ENCODE measurements at regions not wholly inside any gene's neighbourhood (a gene's known extent, or its start where the extent isn't known, plus 50 kb on each side); places are given as distances from the start of the nearest gene placed in this dataset.

DNA sequence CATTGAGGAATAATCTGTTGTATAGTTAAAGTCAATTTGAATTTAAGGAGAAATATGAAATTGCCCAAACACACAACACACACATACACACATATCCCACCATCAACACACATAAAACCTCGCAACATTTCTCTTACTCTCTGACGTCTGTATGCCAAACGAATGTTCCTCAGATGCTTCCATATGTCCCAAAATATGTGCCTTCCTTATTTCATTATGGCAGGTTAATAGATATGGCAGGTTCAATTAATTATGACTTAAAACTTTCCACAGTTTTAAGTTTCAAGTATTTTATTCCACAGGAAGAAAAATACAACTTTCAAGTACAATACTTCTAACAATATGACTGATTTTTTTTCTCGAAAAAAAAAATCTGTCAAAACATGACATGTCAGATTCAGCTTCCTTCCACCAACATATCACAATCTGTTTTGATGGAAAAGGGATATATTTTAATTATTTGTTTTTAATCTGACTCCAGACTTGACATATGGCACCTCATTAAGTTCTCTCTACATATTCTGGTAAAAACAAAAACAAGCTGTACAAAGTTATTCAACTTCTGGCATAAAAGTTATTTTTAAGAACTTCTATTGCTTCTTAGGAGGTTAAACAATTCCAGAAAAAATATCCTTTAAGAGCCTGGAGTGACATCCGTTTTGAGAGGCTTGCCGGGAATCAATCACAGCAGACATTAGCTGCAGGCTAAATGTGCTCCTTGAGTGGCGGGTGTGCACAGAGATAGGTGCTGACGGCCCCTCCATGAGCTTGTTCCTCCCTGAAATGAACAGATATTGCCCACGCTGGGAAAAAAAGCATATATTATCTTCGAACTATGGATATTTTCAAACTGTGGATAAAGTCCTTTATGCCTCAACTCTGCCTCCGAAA is 812.7 kb downstream of the DCDC2C start:
- DNase-seq = no peak

DNA sequence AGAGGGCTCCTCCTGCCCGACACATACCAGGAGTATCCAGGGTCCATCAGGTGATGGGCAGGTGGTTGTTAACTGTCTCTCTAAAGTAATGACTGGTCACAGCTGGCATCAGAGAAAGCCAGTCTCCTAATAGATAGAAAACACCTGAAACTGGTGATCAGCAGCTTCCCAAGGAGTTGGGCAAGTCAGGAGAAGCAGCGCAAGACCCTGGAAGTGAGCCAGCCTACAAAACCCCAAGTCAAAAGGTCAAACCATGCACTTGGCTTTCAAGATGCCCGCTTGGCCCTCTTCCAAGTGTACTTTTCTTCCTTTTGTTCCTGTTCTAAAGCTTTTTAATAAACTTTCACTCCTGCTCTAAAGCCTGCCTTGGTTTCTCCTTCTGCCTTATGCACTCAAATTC is 815.2 kb downstream of the DCDC2C start:
- no peak for DNase-seq

DNA sequence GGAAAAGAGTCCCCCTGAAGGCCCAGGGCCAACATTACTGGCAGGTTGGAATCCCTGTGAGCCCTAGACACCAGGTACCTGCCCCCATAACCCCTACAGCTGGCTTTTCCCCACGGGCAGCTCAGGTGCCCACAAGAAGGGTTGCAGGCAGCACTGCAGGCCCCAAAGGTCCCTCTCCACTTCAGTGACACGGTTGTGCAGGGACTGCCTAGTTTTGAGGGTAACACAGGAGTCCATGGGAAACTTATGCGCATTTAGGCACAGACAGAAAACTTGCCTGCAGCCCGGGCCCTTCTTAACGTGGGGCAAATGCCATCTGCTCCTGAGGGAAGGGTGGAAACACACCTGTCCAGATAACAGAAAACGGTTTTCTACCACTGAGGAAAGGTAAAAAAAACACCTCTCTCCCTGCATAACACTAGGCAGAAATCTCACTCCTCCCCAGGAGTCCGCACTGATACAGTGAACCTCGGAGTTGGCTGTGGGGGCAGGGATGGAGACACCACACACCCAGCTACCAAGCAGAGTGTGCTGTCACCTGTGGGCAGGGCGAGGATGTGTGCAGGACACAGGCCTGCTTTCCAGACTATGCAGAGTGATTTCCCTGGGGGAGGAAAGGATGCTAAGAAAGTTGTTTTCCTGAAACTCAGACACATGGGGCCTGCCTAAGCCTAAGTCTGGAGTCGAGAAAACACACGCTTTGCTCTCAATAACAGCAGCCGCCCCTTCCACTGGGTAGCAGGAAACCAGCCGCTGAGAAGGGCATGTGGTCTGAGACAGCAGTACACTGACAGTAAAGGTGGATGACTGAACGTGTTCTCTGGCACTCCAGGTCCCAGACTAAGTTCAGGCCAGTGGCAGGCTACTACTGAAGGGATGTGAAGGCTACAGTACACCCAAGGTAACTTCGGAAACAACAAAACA is 819.4 kb downstream of the DCDC2C start:
- no peak for DNase-seq

DNA sequence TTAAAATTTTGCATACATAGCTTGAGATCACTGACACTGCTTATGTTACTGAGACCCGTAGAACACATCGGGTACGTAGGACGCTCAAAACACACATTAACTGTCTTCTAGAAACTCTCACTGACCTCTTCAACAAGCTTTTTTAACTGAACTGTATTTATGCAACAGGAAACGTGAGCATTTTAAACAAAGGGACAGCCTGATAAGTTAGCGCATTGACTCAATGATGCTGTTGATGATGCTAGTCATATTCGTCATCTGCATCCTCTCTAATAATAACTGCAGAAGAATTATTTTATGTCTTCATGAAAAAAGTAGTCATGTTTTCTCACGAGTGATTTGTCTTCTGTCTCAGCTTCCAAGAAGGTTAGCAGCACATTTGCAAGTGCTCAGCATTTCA is 824.0 kb downstream of the DCDC2C start:
- DNase-seq = no peak

DNA sequence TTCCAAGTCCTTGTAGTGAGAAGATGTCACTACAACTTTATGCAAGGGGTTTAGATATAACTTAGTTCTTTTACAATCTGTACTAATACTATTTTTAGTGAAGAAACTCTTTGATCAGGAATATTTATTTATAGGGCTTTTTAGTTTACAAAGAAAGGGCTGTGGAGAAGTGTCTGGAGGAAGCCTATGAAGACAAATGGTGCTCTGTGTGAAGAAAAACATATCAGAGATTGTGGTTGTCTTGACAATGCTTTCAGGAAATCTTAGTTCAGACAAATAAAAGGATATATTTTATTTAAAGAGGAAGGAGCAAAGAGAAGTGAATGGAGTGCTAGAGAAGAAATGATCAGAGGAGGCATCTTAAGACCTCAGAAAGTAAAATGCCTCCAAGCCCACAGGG is 824.9 kb downstream of the DCDC2C start:
- no peak for DNase-seq

DNA sequence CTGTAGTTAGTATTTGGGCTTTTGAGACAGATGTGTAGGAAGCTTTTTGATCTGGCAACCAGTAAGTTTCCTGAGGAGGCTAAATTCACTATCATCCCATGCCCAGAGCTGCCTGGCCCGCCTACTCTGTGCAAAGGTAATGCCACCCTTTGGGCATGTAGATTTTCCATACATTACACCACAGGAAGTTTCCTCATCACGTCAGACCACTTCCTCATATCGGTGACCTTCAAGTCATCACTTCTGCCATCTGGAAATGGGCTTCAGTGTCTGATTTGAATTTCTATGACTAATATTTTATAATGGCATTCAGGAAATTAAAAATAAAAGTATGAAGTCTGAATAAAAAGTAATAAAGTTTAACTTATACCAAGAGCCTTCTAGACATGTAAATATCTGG is 825.4 kb downstream of the DCDC2C start:
- no peak for DNase-seq

DNA sequence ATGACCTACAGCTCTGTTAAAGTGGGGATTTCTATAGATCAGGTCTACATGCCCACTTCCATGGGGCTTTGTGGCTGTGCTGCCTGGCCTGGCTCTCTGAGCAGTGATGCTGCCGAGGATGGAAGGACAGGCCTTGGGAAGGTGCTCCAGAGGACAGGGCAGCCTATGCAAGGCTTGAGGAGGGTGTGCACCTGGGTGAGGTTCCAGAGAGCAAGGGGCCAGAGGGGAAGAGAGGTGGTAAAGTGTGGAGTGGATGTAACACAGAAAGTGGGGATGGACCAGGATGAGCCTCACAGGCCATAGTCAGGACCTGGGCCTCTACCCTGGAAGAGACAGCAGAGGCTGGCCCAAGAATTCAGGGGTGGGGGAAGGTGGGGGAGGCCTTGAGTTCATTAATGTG is 826.4 kb downstream of the DCDC2C start:
- no peak for DNase-seq

DNA sequence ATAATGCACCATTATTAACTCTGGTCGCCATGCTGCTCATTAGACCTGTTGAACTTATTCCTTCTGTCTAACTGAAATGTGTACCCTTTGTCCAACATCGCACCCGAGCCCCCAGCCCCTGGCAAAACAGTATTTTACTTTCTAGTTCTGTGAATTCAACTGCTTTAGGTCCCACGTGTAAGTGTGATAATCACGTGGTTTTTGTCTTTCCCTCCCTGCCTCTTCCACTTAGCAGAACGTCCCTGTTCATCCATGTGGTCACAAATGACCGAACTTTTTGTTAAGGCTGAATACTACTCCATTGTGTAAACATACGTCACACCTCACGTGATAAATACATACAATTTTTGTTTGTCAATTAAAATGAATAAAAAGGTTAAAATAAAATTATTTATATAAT is 826.9 kb downstream of the DCDC2C start:
- DNase-seq = no peak

DNA sequence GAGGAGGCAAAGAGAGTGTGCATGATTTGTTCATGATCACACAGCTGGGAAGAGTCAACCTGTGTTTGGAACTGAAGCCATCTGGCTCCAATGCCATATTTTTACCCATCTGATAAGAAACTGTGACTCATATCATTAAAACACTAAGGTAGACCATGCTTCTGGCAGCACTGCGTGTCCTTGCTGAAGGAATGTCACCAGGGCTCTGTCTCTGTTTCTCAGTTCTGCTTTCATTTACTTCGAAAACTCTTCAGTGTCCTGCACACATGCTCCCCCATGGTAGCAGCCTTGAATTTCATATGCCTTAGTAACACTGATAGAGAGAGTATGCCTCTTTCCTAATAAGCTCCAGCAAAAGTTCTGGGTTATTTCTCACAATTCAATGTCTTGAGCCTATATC is 830.4 kb downstream of the DCDC2C start:
- no peak for DNase-seq

DNA sequence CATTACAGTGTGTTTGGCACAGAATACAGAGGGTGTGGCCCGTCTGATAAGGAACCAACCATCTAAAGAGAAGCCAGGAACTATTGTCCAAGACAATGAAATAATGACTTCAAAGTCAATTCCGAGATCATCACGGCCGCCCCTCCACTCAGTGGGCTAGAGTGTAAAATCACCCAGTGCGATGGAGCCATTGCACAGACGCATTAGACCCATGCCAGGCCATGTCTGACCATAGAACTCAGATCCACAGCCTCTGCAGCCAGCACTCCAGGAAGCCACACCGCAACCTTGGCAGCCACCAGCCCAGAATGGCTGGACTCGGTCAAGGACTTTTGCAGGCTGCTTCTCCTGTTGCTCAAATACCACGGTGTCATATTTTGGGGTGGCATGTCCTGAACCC is 835.7 kb downstream of the DCDC2C start:
- no peak for DNase-seq

DNA sequence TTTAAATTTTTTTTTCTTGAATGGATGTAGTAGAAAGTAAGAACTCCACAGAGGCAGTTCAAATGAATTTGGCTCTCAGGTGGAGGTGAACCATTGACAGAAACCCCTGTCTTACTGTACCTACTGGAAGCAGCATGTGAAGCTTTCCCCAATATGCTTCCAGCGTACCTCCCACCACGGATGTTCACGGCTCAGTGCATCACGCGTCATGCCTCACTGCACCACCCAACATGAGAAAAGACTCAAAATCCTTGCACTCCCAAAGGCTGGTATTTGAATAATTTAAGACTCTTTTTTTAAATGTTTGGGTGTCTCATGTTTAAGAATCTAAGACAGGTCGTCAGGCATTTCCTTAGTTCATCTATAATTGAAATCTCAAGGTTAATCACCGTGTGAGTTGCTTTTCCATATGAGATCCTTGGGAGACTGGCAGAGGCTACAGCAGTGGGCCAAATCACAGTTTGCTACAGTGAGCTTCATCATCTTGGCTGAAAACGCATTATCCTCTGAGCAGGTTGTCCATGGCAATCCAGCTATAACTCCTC is 846.4 kb downstream of the DCDC2C start:
- DNase-seq = no peak

DNA sequence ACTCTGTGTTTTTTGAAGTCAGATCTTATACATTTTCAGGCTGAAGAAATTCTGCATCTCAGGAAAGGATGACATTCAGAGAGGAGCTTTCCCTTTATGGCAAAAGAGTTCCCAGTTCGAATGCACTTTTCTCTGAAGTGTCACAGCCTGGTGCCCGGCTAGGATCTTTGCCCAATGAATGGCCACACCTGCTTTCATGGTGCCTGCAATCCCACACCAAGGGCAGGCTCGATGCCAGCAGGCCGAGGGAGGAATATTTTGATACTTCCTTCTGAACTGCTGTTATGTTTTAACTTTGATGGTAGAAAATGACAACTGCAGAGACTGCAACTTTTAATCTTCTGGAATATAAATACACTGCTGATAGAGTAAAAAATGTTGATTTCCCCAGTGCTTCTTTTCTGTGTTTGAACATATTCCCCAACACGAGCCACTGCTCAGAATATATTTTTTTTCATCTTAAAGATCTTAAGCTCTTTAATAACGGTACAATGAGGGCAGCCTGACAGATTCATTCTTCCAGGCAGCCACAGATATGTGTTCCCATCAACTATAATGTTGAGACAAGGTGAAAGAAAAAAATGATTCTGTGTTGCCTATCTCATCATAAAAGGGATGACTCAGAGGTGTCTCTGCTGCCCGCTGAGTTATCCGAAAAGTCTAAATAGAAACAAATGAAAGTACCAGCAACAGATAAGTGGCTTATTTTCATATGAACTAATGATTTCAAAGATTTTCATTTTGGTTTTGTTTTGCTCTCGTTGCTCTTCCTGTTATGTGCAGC is 848.5 kb downstream of the DCDC2C start:
- DNase-seq = no peak

DNA sequence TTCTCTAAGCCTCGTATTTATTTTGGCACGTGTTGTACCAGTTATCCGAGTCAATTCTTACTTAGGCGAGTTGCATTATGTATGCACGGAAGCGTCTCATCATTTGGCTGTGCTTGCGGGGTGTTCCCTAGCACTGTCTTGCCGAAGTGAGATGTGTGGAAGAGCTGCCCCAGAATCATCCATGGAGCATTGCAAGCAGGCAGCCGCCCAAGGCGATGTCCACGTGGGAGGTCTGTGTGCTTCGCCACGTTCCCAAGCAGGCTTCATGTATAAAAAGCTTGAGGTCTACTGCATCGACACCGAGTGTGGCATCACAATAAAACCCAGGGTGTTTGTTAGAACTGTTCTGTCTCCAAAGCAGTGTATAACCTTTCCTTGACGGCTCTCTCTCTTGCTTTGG is 849.9 kb downstream of the DCDC2C start:
- DNase-seq = no peak

DNA sequence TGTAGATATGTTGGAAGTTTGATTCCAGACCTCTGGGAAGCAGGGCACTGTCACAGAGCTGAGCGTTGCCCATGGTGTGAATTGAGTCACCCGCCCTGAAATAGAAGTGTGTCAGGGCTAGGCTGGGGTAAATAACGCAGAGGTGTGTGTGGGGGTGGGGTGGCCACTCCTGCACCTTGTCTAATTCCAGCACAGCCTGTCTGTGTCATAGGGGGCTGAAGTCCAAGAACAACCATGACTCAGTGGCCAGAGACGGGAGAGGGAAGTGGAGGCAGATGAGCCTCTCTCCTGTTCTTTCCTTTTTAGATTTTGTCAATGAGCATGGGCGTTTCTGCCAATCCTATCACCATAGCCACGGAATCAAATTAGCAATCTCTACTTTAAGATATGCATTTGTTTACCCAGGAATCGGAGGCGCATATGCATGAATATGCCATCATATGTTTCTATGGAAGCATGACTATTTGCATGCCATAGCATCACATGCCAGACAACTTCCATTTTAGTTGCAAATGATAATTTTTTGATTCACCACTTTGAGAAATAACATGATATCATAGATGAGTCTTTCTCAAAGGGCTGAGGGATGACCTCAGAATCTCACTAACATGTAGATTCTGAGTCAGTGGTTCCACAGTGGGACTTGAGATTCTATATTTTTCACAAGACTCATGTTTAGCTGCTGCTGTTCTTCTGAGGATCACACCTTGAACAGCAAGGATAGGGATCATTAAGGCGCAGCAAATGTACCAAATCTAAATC is 852.9 kb downstream of the DCDC2C start:
- no peak for DNase-seq

DNA sequence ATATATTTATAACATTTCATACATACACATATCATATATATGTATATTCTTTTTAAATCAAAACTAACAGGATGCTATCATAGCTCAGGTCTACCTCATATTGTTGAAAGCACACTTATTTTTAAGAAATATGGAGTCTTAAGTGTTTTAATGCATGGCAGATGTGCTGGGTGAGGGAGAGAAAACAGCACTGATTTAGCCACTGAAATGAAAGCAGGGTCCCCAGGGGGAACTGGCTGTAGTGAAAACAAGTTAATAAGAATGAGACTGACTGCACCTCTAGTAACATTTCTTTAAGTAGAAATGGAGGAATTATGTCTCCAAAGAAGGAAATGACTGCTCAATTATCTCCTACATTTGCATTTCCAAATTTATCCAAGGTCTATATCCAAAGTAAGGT is 857.8 kb downstream of the DCDC2C start:
- no peak for DNase-seq

DNA sequence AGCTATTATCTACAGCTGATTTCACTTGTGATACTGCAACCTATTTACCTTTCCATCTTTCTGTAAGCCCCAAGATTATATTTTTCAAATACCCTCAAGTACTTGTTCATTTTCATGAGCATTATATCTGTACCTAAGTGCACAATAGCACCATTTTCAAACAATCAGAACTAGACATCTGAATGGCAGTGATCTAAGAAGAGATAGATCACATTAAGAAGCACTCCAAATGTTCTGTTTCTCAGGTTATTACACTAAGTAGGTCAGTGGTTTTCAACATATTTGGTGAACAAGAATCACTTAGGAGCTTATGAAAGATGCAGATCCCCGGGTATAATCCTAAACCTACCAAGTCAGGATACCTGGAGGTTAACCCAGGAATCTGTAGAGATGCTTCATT is 872.7 kb downstream of the DCDC2C start:
- DNase-seq = no peak

DNA sequence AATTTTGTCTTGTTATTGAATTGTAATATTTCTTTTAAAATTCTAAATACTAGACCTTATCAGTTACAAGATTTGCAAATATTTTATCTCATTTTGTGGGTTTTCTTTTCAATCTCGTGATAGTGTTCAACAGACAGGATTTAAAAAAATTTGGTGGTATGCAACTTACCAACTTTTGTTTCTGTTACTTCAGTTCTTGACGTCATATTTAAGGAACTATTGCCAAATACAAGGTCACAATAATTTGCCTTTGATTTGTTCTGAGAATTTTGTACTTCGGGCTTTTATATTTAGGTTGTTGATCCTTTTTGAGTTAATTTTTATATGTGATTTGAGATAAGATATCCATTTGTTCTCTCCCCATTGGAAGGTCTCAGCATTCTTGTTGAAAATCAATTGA is 876.6 kb downstream of the DCDC2C start:
- DNase-seq = no peak

DNA sequence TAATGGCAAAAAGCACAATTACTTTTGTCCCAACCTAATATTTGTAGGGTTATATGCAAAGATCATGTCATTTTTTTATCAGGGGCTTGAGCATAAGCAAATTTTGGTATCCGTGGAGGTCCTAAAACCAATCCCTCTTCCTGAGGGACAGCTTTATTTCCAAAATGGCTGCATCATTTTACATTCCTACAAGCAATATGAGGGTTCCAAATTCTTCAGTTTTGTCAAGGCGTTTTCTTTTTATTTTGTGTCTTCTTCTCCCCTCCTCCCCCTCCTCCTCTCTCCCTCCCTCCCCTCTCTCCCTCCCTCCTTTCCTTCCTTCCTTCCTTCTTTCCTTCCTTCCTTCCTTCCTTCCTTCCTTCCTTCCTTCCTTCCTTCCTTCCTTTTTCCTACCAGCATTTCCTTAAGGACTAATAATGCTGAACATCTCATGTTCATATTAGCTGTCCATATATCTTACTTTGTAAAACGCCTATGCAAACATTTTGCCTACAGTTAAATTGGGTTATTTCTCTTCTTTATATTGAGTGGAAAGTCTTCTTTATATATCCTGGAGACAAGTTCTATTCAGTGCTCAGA is 881.8 kb downstream of the DCDC2C start:
- DNase-seq = no peak

DNA sequence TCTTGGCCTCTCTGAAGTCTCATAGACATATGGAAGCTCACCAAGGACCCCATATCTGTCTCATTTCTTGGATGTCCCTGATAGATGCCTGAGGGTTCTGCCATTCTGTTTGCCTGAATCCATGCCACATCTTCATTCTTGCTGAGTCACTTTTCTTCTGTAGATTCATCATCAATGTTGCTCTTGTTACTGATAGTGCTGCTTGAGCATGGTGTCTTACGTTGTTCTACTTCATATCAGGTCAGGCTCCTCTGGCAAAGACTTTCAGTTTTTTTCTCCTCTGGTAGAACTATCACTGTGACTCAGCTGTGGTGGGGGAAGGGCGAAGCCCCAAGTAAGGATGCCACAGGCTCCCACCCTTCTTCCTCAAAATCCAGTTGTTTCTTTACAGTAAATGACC is 885.2 kb downstream of the DCDC2C start:
- DNase-seq = no peak

DNA sequence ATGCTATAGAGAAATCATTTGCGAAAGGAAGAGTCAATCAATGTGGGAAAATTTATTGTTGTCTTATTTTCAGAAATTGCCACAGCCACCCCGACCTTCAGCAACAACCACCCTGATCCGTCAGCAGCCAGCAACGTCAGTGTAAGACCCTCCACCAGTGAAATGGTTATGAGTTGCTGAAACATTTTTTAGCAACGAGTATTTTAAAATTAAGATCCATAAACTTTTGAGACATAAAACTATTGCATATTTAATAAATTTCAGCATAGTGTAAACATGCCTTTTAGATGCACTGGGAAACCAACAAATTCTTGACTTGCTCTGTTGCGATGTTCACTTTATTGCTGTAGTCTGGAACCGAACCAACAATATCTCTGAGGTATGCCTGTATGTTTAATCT is 887.9 kb downstream of the DCDC2C start:
- no peak for DNase-seq

DNA sequence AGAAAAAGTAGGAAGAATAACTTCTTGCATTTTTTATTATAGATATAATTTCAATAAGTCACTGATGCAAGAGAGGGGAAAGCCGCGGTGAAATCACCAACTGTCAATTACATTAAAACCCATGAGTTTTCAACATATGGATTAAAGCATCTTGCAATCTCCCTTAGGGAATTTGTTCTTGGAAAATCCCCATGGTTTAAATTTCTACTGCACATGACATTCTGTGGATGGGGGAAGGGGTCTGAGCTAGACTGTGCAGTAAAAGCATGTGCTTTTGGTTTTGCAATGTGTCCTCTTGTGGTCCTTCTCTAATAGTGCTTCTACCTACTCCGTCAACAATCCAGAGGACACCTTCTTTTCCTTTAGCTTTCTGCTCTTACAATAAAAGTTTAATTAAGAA is 894.0 kb downstream of the DCDC2C start:
- DNase-seq = no peak

DNA sequence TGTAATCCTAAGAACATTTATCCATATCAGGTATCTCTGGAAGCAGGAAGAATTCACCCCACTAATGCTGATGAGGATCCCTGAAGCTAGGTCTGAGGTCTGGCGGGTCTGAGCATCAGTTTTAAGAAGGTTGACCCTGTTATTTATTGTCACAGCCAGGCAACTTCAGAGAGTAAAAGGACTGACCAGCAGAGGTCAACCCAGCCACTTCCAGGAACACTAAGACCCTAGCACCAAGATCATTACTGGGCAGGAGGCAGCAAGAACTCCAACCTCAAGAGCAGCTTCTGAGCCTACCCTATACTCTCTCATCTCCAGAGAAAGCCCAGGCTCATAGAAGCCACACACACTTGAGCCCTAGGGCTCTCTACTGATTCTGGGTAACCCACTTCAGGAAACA is 901.4 kb downstream of the DCDC2C start:
- DNase-seq = no peak
